Tibial artery (tissue), 4 donors: ENCODE measurements at regions not wholly inside any gene's neighbourhood (a gene's known extent, or its start where the extent isn't known, plus 50 kb on each side); places are given as distances from the start of the nearest gene placed in this dataset.
A peak's percentile ranks its signal among the peaks of the same experiment; 100 is the strongest.

ENCODE experiments used
- DNase-seq, 2 donors: peaks; one replicate each; pipeline ENCODE4 v3.0.0-alpha.2; 2019
- H3K27ac ChIP-seq, 2 donors: fragments of 200-600 bp; sonication (generic) in 1 of 2; 1 replicate in 1 of 2; 2 replicates in 1 of 2; pipeline ENCODE4 v1.5.1; 2018 to 2019; ENCODE audit warnings: mild to moderate bottlenecking in 1 of 2
- H3K27me3 ChIP-seq, 2 donors: fragments of 200-600 bp; sonication (generic) in 1 of 2; one replicate each; pipeline versions ENCODE4 v1.5.1 to v1.6.0; 2016 to 2019
- H3K36me3 ChIP-seq, 3 donors: fragments of 200-600 bp; sonication (generic) in 2 of 3; one replicate each; pipeline ENCODE4 v1.5.1; 2016 to 2019; ENCODE audit warnings: mild to moderate bottlenecking in 2 of 3
- H3K4me1 ChIP-seq, 4 donors: fragments of 200-600 bp; sonication (generic) in 2 of 4; 1 replicate in 3 of 4; 2 replicates in 1 of 4; pipeline ENCODE4 v1.5.1; 2016 to 2019
- H3K4me3 ChIP-seq, 2 donors: fragments of 200-600 bp; sonication (generic) in 1 of 2; 1 replicate in 1 of 2; 2 replicates in 1 of 2; pipeline ENCODE4 v1.5.1; 2018 to 2019; ENCODE audit warnings: mild to moderate bottlenecking in 2 of 2
- H3K9me3 ChIP-seq, 3 donors: fragments of 200-600 bp; sonication (generic) in 1 of 3; one replicate each; pipeline ENCODE4 v1.5.1; 2016 to 2019
- intact Hi-C: fragments of 100-400 bp; cut with DNase I; formaldehyde crosslinking; loops from one replicate; pipeline ENCODE4 v1.15.0; 2023; ENCODE audit warnings: low total_unique reads
- TF ChIP-seq, protein P1 (sequence below), 2 experiments: fragments of 200-600 bp in 1 of 2; fragments of 450-650 bp in 1 of 2; IDR thresholded peaks; one replicate each; pipeline ENCODE4 v1.5.1; 2017 to 2019; ENCODE audit warnings: antibody characterized with exemption in 2 of 2, mild to moderate bottlenecking in 1 of 2, moderate library complexity in 1 of 2

DNA sequence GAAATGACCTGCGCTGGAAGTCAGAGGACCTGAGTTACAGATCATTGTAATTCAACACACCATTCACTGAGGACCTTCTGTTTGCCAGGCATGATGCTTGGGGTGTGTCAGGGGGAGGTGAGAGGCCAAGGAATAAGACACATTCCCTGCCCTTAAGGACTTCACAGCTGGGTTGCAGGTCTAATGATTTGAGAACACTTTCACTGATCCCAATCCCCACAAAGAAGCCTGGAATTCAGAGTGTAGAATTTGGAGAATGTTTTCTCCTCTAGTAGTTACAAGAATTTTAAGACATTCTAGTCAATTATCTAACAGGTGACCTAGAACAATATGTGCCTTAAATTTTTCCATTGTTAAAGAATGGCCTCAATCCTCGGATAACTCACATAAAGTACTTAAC is 322.4 kb downstream of the TNS1 start:
- TF ChIP-seq, protein P1, sequence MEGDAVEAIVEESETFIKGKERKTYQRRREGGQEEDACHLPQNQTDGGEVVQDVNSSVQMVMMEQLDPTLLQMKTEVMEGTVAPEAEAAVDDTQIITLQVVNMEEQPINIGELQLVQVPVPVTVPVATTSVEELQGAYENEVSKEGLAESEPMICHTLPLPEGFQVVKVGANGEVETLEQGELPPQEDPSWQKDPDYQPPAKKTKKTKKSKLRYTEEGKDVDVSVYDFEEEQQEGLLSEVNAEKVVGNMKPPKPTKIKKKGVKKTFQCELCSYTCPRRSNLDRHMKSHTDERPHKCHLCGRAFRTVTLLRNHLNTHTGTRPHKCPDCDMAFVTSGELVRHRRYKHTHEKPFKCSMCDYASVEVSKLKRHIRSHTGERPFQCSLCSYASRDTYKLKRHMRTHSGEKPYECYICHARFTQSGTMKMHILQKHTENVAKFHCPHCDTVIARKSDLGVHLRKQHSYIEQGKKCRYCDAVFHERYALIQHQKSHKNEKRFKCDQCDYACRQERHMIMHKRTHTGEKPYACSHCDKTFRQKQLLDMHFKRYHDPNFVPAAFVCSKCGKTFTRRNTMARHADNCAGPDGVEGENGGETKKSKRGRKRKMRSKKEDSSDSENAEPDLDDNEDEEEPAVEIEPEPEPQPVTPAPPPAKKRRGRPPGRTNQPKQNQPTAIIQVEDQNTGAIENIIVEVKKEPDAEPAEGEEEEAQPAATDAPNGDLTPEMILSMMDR (IDR thresholded peaks at IDR 0.05): no peak
- Histone ChIP-seq H3K9me3 (no peaks in the 10 kb centered on the region), H3K27ac (no peak overlapping the region), H3K4me1 (peaks cover 0 to 15% (median 1%) of the 10 kb centered on the region in 4 donors), H3K4me3 (no peak overlapping the region), H3K36me3 (peaks cover 0 to 10% (median 10%) of the 10 kb centered on the region in 3 donors), H3K27me3 (no peaks in the 10 kb centered on the region)
- no peak for DNase-seq
- intact Hi-C loops: no loop called here

DNA sequence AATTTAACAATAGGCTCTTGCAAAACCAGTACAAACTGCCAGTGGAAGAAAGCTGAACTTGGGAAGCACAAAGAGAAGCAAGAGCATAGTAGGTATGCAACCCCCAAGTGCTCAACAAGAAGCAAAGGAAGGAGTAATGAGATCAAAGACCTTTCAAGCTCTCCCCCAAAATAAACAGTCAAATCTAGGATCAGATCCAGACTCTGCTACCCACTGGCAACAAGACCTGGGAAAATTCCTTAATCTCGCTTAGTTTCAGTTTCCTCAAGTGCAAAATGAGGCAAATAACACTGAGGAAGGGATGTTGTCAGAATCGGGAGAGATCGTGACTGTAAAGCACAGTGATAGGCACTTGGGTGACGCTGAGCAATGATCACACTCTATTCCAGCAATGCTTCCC is 329.2 kb downstream of the TNS1 start:
- Histone ChIP-seq H3K36me3 (no peaks in the 10 kb centered on the region), H3K9me3 (no peaks in the 10 kb centered on the region), H3K4me1 (peaks cover 0 to 52% (median 12%) of the 10 kb centered on the region in 4 donors), H3K4me3 (no peak overlapping the region), H3K27ac (peak overlapping the region; percentile 44 to 81), H3K27me3 (no peaks in the 10 kb centered on the region)
- no peak for DNase-seq
- intact Hi-C loops: no loop called here
- TF ChIP-seq, protein P1 (IDR thresholded peaks at IDR 0.05): no peak

DNA sequence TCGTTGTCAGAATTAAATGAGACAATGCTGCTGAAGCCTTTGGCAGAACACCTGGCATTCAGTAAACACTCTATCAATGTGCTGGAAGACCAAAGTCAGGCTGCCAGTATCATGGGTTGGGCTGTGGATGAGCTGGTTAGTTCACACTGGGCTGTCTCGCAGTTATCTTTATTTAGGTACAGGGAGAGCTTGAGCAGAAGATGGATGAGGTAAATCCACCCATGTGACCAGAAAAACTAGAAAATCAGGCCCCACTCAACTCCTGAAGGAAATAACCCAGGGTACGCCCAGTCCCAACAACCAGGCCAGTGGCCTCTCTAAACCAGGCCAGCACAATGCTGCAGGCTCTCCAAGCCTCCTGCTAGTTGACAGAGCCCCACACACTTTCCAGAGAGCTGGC is 330.3 kb downstream of the TNS1 start:
- H3K27me3 ChIP-seq: no peaks in the 10 kb centered on the region
- no peaks in the 10 kb centered on the region for H3K36me3 ChIP-seq
- H3K4me1 ChIP-seq: peaks cover 0 to 64% (median 17%) of the 10 kb centered on the region in 4 donors
- no peak overlapping the region for H3K4me3 ChIP-seq
- TF ChIP-seq, protein P1 (IDR thresholded peaks at IDR 0.05): no peak
- peak overlapping the region; percentile 44 to 81 for H3K27ac ChIP-seq
- no peaks in the 10 kb centered on the region for H3K9me3 ChIP-seq
- intact Hi-C loops: no loop called here
- no peak for DNase-seq

DNA sequence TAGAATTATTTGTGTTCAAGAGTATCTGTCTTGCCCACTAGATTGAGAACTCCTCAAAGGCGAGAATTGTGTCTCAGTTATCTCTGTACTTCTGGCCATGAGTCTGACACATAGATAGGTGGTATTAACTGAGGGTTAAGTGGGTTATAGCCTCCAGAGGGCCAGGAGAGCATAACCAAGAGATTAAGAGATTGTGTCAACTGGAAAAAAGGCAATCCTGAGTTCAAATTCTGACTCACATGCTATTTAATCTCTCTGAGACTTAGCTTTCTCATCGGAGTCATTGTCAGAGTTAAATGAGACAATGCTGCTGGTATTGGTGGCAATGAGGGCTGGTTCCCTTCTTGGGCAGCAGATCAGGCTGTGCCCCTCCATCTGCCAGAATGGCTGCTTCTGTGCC is 330.9 kb downstream of the TNS1 start:
- TF ChIP-seq, protein P1 (IDR thresholded peaks at IDR 0.05): no peak
- Histone ChIP-seq H3K4me1 (peaks cover 0 to 70% (median 23%) of the 10 kb centered on the region in 4 donors), H3K27ac (peak overlapping the region; percentile 32 to 81), H3K36me3 (no peaks in the 10 kb centered on the region), H3K27me3 (no peaks in the 10 kb centered on the region), H3K4me3 (no peak overlapping the region), H3K9me3 (no peaks in the 10 kb centered on the region)
- no peak for DNase-seq
- intact Hi-C loops: no loop called here

DNA sequence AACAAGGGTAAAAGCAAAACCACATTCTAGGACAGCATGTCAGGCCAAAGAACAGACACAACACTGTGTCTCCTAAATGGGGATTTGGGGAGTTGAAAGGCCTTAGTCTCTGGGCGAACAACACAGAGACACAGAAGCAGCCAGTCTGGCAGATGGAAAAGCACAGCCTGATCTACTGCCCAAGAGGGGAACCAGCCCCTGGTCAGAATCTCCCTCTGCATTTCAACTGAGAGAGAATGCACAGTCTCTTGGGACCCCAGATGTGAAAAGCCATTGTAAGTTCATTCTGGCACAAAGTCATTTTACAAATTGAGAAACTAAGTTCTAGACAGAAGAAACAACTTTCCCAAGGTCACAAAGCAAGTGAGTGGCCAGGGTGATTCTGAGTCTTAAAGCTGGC is 331.7 kb downstream of the TNS1 start:
- Histone ChIP-seq H3K4me1 (peaks cover 0 to 78% (median 28%) of the 10 kb centered on the region in 4 donors), H3K9me3 (no peaks in the 10 kb centered on the region), H3K4me3 (no peak overlapping the region), H3K27me3 (no peaks in the 10 kb centered on the region), H3K27ac (peak overlapping the region; percentile 32 to 81), H3K36me3 (no peaks in the 10 kb centered on the region)
- intact Hi-C loops: no loop called here
- no peak for DNase-seq
- TF ChIP-seq, protein P1 (IDR thresholded peaks at IDR 0.05): no peak

DNA sequence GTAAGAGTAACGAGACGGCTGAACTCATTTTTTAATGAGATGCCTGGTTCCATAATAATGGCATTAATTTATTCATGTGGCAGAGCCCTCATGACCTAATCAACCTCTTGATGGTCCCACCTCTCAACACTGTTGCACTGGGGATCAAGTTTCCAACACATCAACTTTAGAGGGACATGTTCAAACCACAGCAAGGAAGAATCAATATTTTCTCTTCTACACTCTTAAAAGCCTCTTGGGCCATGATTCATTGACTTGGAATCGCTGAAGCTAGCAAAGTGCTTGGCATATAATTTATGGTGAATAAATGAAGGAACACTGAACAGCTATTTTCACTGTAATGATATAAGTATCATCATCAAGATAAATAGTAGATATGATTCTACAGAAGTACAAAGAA is 333.0 kb downstream of the TNS1 start:
- no peaks in the 10 kb centered on the region for H3K9me3 ChIP-seq
- no peak overlapping the region for H3K4me3 ChIP-seq
- intact Hi-C loops: no loop called here
- peaks cover 0 to 90% (median 37%) of the 10 kb centered on the region in 4 donors for H3K4me1 ChIP-seq
- no peaks in the 10 kb centered on the region for H3K27me3 ChIP-seq
- TF ChIP-seq, protein P1 (IDR thresholded peaks at IDR 0.05): no peak
- no peak for DNase-seq
- no peaks in the 10 kb centered on the region for H3K36me3 ChIP-seq
- peak overlapping the region; percentile 74 to 81 for H3K27ac ChIP-seq
